Gastrocnemius medialis (tissue), 4 donors: ENCODE measurements at regions not wholly inside any gene's neighbourhood (a gene's known extent, or its start where the extent isn't known, plus 50 kb on each side); places are given as distances from the start of the nearest gene placed in this dataset.

Experiments used
- CTCF ChIP-seq, 5 experiments: fragments of 450-650 bp in 3 of 5; fragments of 200-600 bp in 2 of 5; sonication (generic) in 2 of 5; IDR thresholded peaks in 4 of 5; conservative IDR thresholded peaks in 1 of 5; 1 replicate in 4 of 5; 2 replicates in 1 of 5; pipeline ENCODE4 v1.5.1; 2016 to 2019; ENCODE audit warnings: antibody characterized with exemption in 5 of 5, mild to moderate bottlenecking in 3 of 5, moderate library complexity in 3 of 5
- POLR2A ChIP-seq, 2 donors: fragments of 450-650 bp; IDR thresholded peaks; one replicate each; pipeline ENCODE4 v1.6.1; 2017; ENCODE audit warnings: antibody characterized with exemption in 2 of 2, mild to moderate bottlenecking in 2 of 2, moderate library complexity in 2 of 2

GRCh38 chr20:24135781-24136180 is 147.2 kb upstream of the GGTLC1 start:
- TF ChIP-seq POLR2A (IDR thresholded peaks at IDR 0.05) (no peak), CTCF (IDR thresholded peaks at IDR 0.05 in 4 of 5, conservative IDR thresholded peaks at IDR 0.05 in 1 of 5) (no peak)
